ENCODE measurements at regions not wholly inside any gene's neighbourhood (a gene's known extent, or its start where the extent isn't known, plus 50 kb on each side); places are given as distances from the start of the nearest gene placed in this dataset.

DNA sequence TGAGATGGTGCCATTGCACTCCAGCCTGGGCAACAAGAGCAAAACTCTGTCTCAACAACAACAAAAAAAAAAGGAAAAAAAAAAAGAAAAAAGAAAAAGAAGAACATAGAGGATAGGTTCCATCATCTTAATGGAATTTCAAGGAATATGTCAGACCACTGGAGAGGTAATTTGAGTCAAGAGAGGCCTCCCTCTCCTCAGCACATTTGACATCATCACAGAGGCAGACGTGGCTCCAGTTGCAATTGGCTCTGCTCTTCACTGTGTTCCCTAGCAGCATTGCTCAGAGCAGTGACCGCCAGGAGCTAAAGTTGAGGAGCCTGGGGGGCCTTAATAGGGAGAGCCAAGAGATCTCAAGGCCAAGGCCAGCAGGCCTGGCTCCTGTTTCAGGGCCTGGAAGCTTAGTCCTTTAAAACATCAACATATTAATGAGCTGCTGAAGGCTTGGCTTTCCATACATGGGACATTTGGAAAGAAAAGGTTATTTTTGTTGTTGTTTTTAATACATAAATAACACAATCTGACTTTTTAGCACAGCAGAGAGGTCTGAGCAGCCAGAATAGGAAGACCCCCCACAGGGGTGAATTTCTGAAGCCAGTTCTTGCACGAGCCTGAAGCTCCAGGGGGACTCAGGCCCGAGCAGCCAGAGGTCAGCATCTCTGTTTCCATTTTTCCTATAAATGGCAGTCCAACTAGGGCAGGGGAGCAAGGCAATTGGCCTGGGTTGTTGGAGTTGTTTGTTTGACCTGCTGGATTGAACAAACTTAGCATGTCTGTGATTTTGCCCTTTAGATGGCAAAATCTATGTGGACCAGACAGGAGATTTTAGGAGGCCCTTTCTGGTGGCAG is 118.3 kb upstream of the FGGY start:
- no peaks in the 10 kb centered on the region for H3K9me3 Mint-ChIP-seq (ENCODE audit: unreplicated experiment)
- TF ChIP-seq, protein P1, sequence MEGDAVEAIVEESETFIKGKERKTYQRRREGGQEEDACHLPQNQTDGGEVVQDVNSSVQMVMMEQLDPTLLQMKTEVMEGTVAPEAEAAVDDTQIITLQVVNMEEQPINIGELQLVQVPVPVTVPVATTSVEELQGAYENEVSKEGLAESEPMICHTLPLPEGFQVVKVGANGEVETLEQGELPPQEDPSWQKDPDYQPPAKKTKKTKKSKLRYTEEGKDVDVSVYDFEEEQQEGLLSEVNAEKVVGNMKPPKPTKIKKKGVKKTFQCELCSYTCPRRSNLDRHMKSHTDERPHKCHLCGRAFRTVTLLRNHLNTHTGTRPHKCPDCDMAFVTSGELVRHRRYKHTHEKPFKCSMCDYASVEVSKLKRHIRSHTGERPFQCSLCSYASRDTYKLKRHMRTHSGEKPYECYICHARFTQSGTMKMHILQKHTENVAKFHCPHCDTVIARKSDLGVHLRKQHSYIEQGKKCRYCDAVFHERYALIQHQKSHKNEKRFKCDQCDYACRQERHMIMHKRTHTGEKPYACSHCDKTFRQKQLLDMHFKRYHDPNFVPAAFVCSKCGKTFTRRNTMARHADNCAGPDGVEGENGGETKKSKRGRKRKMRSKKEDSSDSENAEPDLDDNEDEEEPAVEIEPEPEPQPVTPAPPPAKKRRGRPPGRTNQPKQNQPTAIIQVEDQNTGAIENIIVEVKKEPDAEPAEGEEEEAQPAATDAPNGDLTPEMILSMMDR (IDR thresholded peaks at IDR 0.05; ENCODE audit: unreplicated experiment): no peak
- DNase-seq (ENCODE audit: low spot score): no peak

DNA sequence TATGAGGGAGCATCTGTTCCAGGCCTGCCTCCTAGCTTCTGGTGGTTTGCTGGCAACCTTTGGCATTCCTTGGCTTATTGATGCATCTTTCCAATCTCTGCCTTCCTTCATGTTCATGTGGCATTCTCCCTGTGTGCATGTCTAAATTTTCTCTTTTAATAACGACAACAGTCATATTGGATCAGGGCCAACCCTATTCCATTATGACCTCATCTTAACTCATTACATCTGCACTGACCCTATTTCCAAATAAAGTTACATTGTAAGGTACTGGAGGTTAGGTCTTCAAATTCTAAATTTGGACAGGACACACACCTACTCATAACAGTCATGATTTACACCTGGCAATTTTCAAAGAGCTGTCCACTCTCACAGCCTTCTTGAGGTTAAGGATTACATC is 117.2 kb upstream of the FGGY start:
- DNase-seq (ENCODE audit: low spot score): no peak
- H3K4me1 Mint-ChIP-seq (ENCODE audit: unreplicated experiment): no peaks in the 10 kb centered on the region
- no peaks in the 10 kb centered on the region for H3K27me3 Mint-ChIP-seq (ENCODE audit: unreplicated experiment)
- H3K27ac Mint-ChIP-seq (ENCODE audit: unreplicated experiment): no peak overlapping the region
- no peak overlapping the region for H3K4me3 Mint-ChIP-seq (ENCODE audit: unreplicated experiment)
- H3K36me3 Mint-ChIP-seq (ENCODE audit: low read depth, unreplicated experiment): no peaks in the 10 kb centered on the region
- no peaks in the 10 kb centered on the region for H3K9me3 Mint-ChIP-seq (ENCODE audit: unreplicated experiment)
- TF ChIP-seq, protein P1 (IDR thresholded peaks at IDR 0.05; ENCODE audit: unreplicated experiment): no peak

More for the DNA sequence above, 118.3 kb upstream of the FGGY start:
- no peak overlapping the region for H3K4me3 Mint-ChIP-seq (ENCODE audit: unreplicated experiment)
- H3K36me3 Mint-ChIP-seq (ENCODE audit: low read depth, unreplicated experiment): no peaks in the 10 kb centered on the region
- no peak overlapping the region for H3K27ac Mint-ChIP-seq (ENCODE audit: unreplicated experiment)
- H3K4me1 Mint-ChIP-seq (ENCODE audit: unreplicated experiment): peaks cover 4% of the 10 kb centered on the region
- H3K27me3 Mint-ChIP-seq (ENCODE audit: unreplicated experiment): no peaks in the 10 kb centered on the region

DNA sequence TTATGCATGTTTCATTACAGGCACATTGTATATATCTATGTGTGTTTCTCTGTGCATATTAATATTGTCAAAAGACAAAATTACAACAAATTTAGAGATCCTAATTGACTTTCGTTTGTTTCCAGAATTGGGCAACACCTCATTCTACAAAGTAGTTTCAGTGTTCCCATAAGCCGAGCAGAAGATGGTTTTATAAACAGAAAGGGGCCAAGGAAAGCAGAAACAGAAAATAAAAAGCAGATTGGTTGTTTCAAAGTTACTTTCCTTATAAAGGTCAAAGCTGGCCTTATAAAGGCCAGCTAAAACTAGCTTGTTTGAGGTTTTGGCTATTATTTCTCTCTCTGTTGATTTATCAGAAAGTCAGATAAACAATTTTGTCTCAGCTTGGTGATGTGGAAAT is 116.2 kb upstream of the FGGY start:
- H3K4me1 Mint-ChIP-seq (ENCODE audit: unreplicated experiment): no peaks in the 10 kb centered on the region
- no peak overlapping the region for H3K27ac Mint-ChIP-seq (ENCODE audit: unreplicated experiment)
- no peak overlapping the region for H3K4me3 Mint-ChIP-seq (ENCODE audit: unreplicated experiment)
- DNase-seq (ENCODE audit: low spot score): no peak
- no peaks in the 10 kb centered on the region for H3K9me3 Mint-ChIP-seq (ENCODE audit: unreplicated experiment)
- no peaks in the 10 kb centered on the region for H3K36me3 Mint-ChIP-seq (ENCODE audit: low read depth, unreplicated experiment)
- H3K27me3 Mint-ChIP-seq (ENCODE audit: unreplicated experiment): no peaks in the 10 kb centered on the region
- TF ChIP-seq, protein P1 (IDR thresholded peaks at IDR 0.05; ENCODE audit: unreplicated experiment): no peak

GRCh38 chr1:59183749-59184317 is 113.1 kb upstream of the FGGY start:
- no peaks in the 10 kb centered on the region for H3K27me3 Mint-ChIP-seq (ENCODE audit: unreplicated experiment)
- no peak overlapping the region for H3K4me3 Mint-ChIP-seq (ENCODE audit: unreplicated experiment)
- no peak for DNase-seq (ENCODE audit: low spot score)
- H3K27ac Mint-ChIP-seq (ENCODE audit: unreplicated experiment): no peak overlapping the region
- no peaks in the 10 kb centered on the region for H3K4me1 Mint-ChIP-seq (ENCODE audit: unreplicated experiment)
- H3K9me3 Mint-ChIP-seq (ENCODE audit: unreplicated experiment): no peaks in the 10 kb centered on the region
- no peaks in the 10 kb centered on the region for H3K36me3 Mint-ChIP-seq (ENCODE audit: low read depth, unreplicated experiment)
- TF ChIP-seq, protein P1 (IDR thresholded peaks at IDR 0.05; ENCODE audit: unreplicated experiment): no peak

- TF ChIP-seq, protein P1 (IDR thresholded peaks at IDR 0.05; ENCODE audit: unreplicated experiment): no peak
- H3K27ac Mint-ChIP-seq (ENCODE audit: unreplicated experiment): no peak overlapping the region
- H3K36me3 Mint-ChIP-seq (ENCODE audit: low read depth, unreplicated experiment): no peaks in the 10 kb centered on the region
- H3K4me3 Mint-ChIP-seq (ENCODE audit: unreplicated experiment): no peak overlapping the region
- no peak for DNase-seq (ENCODE audit: low spot score)
- H3K4me1 Mint-ChIP-seq (ENCODE audit: unreplicated experiment): no peaks in the 10 kb centered on the region
- no peaks in the 10 kb centered on the region for H3K27me3 Mint-ChIP-seq (ENCODE audit: unreplicated experiment)
- no peaks in the 10 kb centered on the region for H3K9me3 Mint-ChIP-seq (ENCODE audit: unreplicated experiment)
Observed at GRCh38 chr1:59184365-59184905, 112.5 kb upstream of the FGGY start.

All from endothelial cell (in vitro differentiated cells).